ENCODE measurements at regions not wholly inside any gene's neighbourhood (a gene's known extent, or its start where the extent isn't known, plus 50 kb on each side); places are given as distances from the start of the nearest gene placed in this dataset.

DNA sequence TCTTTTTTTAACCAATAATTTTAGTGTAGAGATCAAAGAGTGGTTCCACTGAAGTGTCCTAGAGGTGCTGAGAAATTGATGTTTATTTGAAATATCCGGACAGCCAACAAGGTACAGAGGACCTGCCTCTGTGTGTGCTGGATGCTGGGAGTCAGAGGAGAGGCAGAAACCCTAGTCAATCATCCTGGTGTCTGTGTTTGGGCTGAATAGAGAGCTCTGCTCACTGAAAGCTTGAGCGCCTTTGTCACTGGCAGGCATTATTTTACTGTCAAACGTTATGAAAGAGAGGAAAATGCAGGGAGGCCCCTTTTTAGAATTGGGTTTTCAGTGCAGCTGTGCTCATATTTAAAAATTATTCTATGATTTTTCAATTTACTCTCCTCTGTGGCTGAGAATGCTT, 480.3 kb upstream of the TYRP1 start:
- no peaks in the 10 kb centered on the region for H3K4me1 ChIP-seq (ENCODE audit: insufficient read depth, low read length)
- no TSS peak for BruUV-seq (replicated peaks)
- no peaks in the 10 kb centered on the region for H3K27me3 ChIP-seq (ENCODE audit: low read length)
- H3K9me2 ChIP-seq (replicated peaks; ENCODE audit: low read length) = no peaks in the 10 kb centered on the region
- H3K9ac ChIP-seq (ENCODE audit: low read length) = no peak overlapping the region
- no peaks in the 10 kb centered on the region for H3F3A ChIP-seq (ENCODE audit: low read length, unreplicated experiment)
- ATAC-seq (no peak), DNase-seq (no peak)
- H4K20me1 ChIP-seq (ENCODE audit: low read length) = no peaks in the 10 kb centered on the region
- H3K79me2 ChIP-seq (ENCODE audit: low read length) = no peaks in the 10 kb centered on the region
- no peak overlapping the region for H2AFZ ChIP-seq (ENCODE audit: low read length)
- ChIA-PET CTCF (no interaction called here), POLR2A (ENCODE audit: unreplicated experiment) (no interaction called here)
- no peak overlapping the region for H3K27ac ChIP-seq (ENCODE audit: low read length)
- H3K4me2 ChIP-seq (ENCODE audit: low read length) = no peak overlapping the region
- no peak for TF ChIP-seq EZH2 (IDR thresholded peaks at IDR 0.05; ENCODE audit: low read length, unreplicated experiment)
- TF ChIP-seq CTCF (conservative IDR thresholded peaks at IDR 0.05; ENCODE audit: low read depth, low read length) = no peak
- TF ChIP-seq EZH2phosphoT487 (IDR thresholded peaks at IDR 0.05; ENCODE audit: borderline replicate concordance, low read length) = no peak
- H3K36me3 ChIP-seq (ENCODE audit: low read depth, low read length) = no peaks in the 10 kb centered on the region
- no peak overlapping the region for H3K4me3 ChIP-seq (ENCODE audit: low read length)
- intact Hi-C loops (cut with micrococcal nuclease) = no loop called here
- no peaks in the 10 kb centered on the region for H3K9me3 ChIP-seq (ENCODE audit: low read length)

- CTCF ChIA-PET = no interaction called here
- Histone ChIP-seq H3K4me3 (ENCODE audit: low read length) (no peak overlapping the region), H3F3A (ENCODE audit: low read length, unreplicated experiment) (no peaks in the 10 kb centered on the region), H3K4me1 (ENCODE audit: insufficient read depth, low read length) (no peaks in the 10 kb centered on the region), H3K4me2 (ENCODE audit: low read length) (no peak overlapping the region), H3K9me2 (replicated peaks; ENCODE audit: low read length) (no peaks in the 10 kb centered on the region), H3K36me3 (ENCODE audit: low read depth, low read length) (no peaks in the 10 kb centered on the region), H3K9ac (ENCODE audit: low read length) (no peak overlapping the region), H2AFZ (ENCODE audit: low read length) (no peak overlapping the region), H3K79me2 (ENCODE audit: low read length) (no peaks in the 10 kb centered on the region), H3K27me3 (ENCODE audit: low read length) (no peaks in the 10 kb centered on the region), H3K9me3 (ENCODE audit: low read length) (no peaks in the 10 kb centered on the region), H4K20me1 (ENCODE audit: low read length) (no peaks in the 10 kb centered on the region), H3K27ac (ENCODE audit: low read length) (no peak overlapping the region)
- DNase-seq = no peak
- intact Hi-C loops (cut with micrococcal nuclease) = no loop called here
- no TSS peak for BruUV-seq (replicated peaks)
- POLR2A ChIA-PET (ENCODE audit: unreplicated experiment) = no interaction called here
- ATAC-seq = no peak
- TF ChIP-seq EZH2phosphoT487 (IDR thresholded peaks at IDR 0.05; ENCODE audit: borderline replicate concordance, low read length) = no peak
- no peak for TF ChIP-seq EZH2 (IDR thresholded peaks at IDR 0.05; ENCODE audit: low read length, unreplicated experiment)
- no peak for TF ChIP-seq CTCF (conservative IDR thresholded peaks at IDR 0.05; ENCODE audit: low read depth, low read length)
Measured at GRCh38 chr9:12221470-12221869, 471.7 kb upstream of the TYRP1 start.

DNA sequence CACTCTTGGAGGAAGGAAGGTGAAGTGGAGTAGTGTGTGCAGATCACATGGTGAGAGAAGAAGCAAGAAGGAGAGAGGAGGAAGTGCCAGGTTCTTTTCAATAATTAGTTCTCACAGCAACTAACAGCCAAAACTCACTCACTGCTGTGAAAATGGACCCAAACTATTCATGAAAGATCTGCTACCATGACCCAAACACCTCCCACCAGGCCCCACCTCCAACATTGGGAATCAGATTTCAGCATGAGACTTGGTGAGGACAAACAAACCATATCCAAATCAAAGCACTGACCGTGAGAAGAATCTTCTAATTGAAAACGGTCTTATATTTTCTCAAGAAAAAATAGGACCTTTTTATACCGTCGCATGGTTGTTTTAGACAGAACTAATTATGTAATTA, 468.7 kb upstream of the TYRP1 start:
- Histone ChIP-seq H3F3A (ENCODE audit: low read length, unreplicated experiment) (no peaks in the 10 kb centered on the region), H4K20me1 (ENCODE audit: low read length) (no peaks in the 10 kb centered on the region), H3K4me2 (ENCODE audit: low read length) (no peak overlapping the region), H3K4me1 (ENCODE audit: insufficient read depth, low read length) (no peaks in the 10 kb centered on the region), H3K79me2 (ENCODE audit: low read length) (no peaks in the 10 kb centered on the region), H3K9me2 (replicated peaks; ENCODE audit: low read length) (no peaks in the 10 kb centered on the region), H2AFZ (ENCODE audit: low read length) (no peak overlapping the region), H3K9ac (ENCODE audit: low read length) (no peak overlapping the region), H3K27ac (ENCODE audit: low read length) (no peak overlapping the region), H3K9me3 (ENCODE audit: low read length) (no peaks in the 10 kb centered on the region), H3K4me3 (ENCODE audit: low read length) (no peak overlapping the region), H3K36me3 (ENCODE audit: low read depth, low read length) (no peaks in the 10 kb centered on the region), H3K27me3 (ENCODE audit: low read length) (no peaks in the 10 kb centered on the region)
- DNase-seq = no peak
- ChIA-PET POLR2A (ENCODE audit: unreplicated experiment) (no interaction called here), CTCF (no interaction called here)
- BruUV-seq (replicated peaks) = no TSS peak
- intact Hi-C loops (cut with micrococcal nuclease) = no loop called here
- TF ChIP-seq EZH2 (IDR thresholded peaks at IDR 0.05; ENCODE audit: low read length, unreplicated experiment) (no peak), CTCF (conservative IDR thresholded peaks at IDR 0.05; ENCODE audit: low read depth, low read length) (no peak), EZH2phosphoT487 (IDR thresholded peaks at IDR 0.05; ENCODE audit: borderline replicate concordance, low read length) (no peak)
- ATAC-seq = no peak
